DMS153 (cell line): ENCODE measurements at regions not wholly inside any gene's neighbourhood (a gene's known extent, or its start where the extent isn't known, plus 50 kb on each side); places are given as distances from the start of the nearest gene placed in this dataset.
"Not testable (repeated sequence)": the region's sequence is repeated elsewhere in the genome, so short reads cannot be mapped to it uniquely, and the experiment has no call there.

Experiments used
- DNase-seq: peaks from one replicate; lab custom pipeline; 2025; lab: John Stamatoyannopoulos, UW

GRCh38 chr1:78715181-78715661 is 65.6 kb downstream of the IFI44 start:
- DNase-seq = no peak

GRCh38 chr1:78716186-78716585 is 66.6 kb downstream of the IFI44 start:
- DNase-seq = no peak

GRCh38 chr1:78718566-78718965 is 68.9 kb downstream of the IFI44 start:
- DNase-seq = no peak

- DNase-seq = no peak
These were observed 71.5 kb downstream of the IFI44 start for GRCh38 chr1:78721136-78721535.

GRCh38 chr1:78722105-78722504 is 72.5 kb downstream of the IFI44 start:
- no peak for DNase-seq

- DNase-seq = no peak
These were observed 72.9 kb downstream of the IFI44 start for GRCh38 chr1:78722521-78722920.

GRCh38 chr1:78722947-78723346 is 73.3 kb downstream of the IFI44 start:
- no peak for DNase-seq

- no peak for DNase-seq
These were observed 77.1 kb downstream of the IFI44 start for GRCh38 chr1:78726686-78727085.

GRCh38 chr1:78728359-78728758 is 78.7 kb downstream of the IFI44 start:
- DNase-seq = no peak

- DNase-seq = no peak
These were observed 80.4 kb downstream of the IFI44 start for GRCh38 chr1:78730054-78730453.

GRCh38 chr1:78731674-78732073 is 82.0 kb downstream of the IFI44 start:
- no peak for DNase-seq

- no peak for DNase-seq
These were observed 87.6 kb downstream of the IFI44 start for GRCh38 chr1:78737241-78737640.

GRCh38 chr1:78743626-78744025 is 94.0 kb downstream of the IFI44 start:
- DNase-seq = no peak

GRCh38 chr1:78745111-78745510 is 95.5 kb downstream of the IFI44 start:
- no peak for DNase-seq

- DNase-seq = not testable (repeated sequence)
These were observed 104.0 kb downstream of the IFI44 start for GRCh38 chr1:78753679-78754078.

GRCh38 chr1:78755986-78756385 is 106.4 kb downstream of the IFI44 start:
- DNase-seq = no peak

- DNase-seq = no peak
These were observed 108.9 kb downstream of the IFI44 start for GRCh38 chr1:78758506-78758905.

GRCh38 chr1:78759881-78760280 is 110.2 kb downstream of the IFI44 start:
- no peak for DNase-seq

GRCh38 chr1:78760858-78761257 is 111.2 kb downstream of the IFI44 start:
- no peak for DNase-seq

GRCh38 chr1:78762113-78762512 is 112.5 kb downstream of the IFI44 start:
- DNase-seq = no peak

GRCh38 chr1:78765489-78765888 is 115.9 kb downstream of the IFI44 start:
- DNase-seq = no peak

GRCh38 chr1:78779831-78780230 is 130.2 kb downstream of the IFI44 start:
- no peak for DNase-seq

GRCh38 chr1:78787544-78787943 is 137.9 kb downstream of the IFI44 start:
- DNase-seq = no peak

- no peak for DNase-seq
These were observed 140.5 kb downstream of the IFI44 start for GRCh38 chr1:78790174-78790573.

- no peak for DNase-seq
These were observed 143.1 kb downstream of the IFI44 start for GRCh38 chr1:78792756-78793155.
